OCI-LY7 (cell line): ENCODE measurements at regions not wholly inside any gene's neighbourhood (a gene's known extent, or its start where the extent isn't known, plus 50 kb on each side); places are given as distances from the start of the nearest gene placed in this dataset.

Source experiments
- CTCF ChIP-seq: fragments of 200-600 bp; sonication (generic); conservative IDR thresholded peaks from 2 replicates; pipeline ENCODE4 v1.5.1; 2014; ENCODE audit warnings: mild to moderate bottlenecking, antibody characterized with exemption, low read length, moderate library complexity, mixed read lengths
- EZH2phosphoT487 ChIP-seq: fragments of 200-600 bp; sonication (generic); IDR thresholded peaks from 2 replicates; pipeline ENCODE4 v1.6.1; 2018; ENCODE audit warnings: low read depth, borderline replicate concordance, mild to moderate bottlenecking, mixed run types, antibody characterized with exemption, low read length, moderate library complexity, mixed read lengths

GRCh38 chr13:88729605-88730004, 1058.4 kb downstream of the SLITRK5 start:
- TF ChIP-seq CTCF = no peak
- TF ChIP-seq EZH2phosphoT487 = no peak
